Mammary epithelial cell (primary cell): ENCODE measurements at regions not wholly inside any gene's neighbourhood (a gene's known extent, or its start where the extent isn't known, plus 50 kb on each side); places are given as distances from the start of the nearest gene placed in this dataset.

Experiments used
- EZH2 ChIP-seq: IDR thresholded peaks from 2 replicates; pipeline ENCODE4 v1.6.1; 2012; ENCODE audit warnings: low read length, inconsistent platforms, borderline replicate concordance
- TF ChIP-seq, protein P1 (sequence below), 2 donors: IDR thresholded peaks in 1 of 2; conservative IDR thresholded peaks in 1 of 2; 2 replicates each; pipeline ENCODE4 v1.5.1; 2011 to 2012; ENCODE audit warnings: inconsistent platforms in 2 of 2, low read length in 2 of 2, mild to moderate bottlenecking in 2 of 2, control low read depth in 1 of 2, low read depth in 1 of 2; ENCODE audit not compliant: insufficient read depth in 1 of 2; ENCODE audit errors: extremely low read depth in 1 of 2

DNA sequence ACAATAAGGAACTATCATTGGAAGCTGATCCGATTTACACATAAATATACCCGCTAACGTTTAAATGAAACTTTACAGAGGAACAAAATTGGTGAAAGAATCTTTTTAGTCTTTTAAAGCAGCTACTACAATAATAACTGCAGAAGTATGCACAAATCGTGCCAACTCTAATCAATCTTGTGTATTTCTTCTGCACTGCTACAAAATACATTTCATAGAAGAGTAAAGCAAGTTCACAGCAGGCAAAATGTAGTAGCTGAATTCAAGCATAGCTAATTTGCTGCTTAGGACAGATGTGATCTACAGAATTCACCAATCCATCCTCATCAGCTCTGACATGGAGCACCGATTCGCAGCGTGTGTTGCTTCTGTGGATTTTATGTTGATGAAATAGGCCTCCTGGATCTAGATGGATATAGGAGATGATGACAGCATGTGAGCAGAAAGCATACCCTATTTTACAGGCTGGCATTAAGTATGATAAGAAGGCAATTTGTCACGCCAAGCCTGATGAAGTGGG is 367.3 kb upstream of the FGF13 start:
- TF ChIP-seq, protein P1, sequence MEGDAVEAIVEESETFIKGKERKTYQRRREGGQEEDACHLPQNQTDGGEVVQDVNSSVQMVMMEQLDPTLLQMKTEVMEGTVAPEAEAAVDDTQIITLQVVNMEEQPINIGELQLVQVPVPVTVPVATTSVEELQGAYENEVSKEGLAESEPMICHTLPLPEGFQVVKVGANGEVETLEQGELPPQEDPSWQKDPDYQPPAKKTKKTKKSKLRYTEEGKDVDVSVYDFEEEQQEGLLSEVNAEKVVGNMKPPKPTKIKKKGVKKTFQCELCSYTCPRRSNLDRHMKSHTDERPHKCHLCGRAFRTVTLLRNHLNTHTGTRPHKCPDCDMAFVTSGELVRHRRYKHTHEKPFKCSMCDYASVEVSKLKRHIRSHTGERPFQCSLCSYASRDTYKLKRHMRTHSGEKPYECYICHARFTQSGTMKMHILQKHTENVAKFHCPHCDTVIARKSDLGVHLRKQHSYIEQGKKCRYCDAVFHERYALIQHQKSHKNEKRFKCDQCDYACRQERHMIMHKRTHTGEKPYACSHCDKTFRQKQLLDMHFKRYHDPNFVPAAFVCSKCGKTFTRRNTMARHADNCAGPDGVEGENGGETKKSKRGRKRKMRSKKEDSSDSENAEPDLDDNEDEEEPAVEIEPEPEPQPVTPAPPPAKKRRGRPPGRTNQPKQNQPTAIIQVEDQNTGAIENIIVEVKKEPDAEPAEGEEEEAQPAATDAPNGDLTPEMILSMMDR (conservative IDR thresholded peaks at IDR 0.05 in 1 of 2, IDR thresholded peaks at IDR 0.05 in 1 of 2; ENCODE audit: extremely low read depth in 1 of 2, insufficient read depth in 1 of 2, low read depth in 1 of 2, low read length in 2 of 2), result no peak
- no peak for TF ChIP-seq EZH2
